ENCODE measurements at regions not wholly inside any gene's neighbourhood (a gene's known extent, or its start where the extent isn't known, plus 50 kb on each side); places are given as distances from the start of the nearest gene placed in this dataset.

- Histone ChIP-seq H3K9me3 (ENCODE audit: control insufficient read depth in 2 of 3, insufficient read depth in 1 of 3, low read length in 3 of 3) (no peaks in the 10 kb centered on the region), H3K36me3 (ENCODE audit: control insufficient read depth in 2 of 3, insufficient read depth in 3 of 3, low read length in 3 of 3) (no peaks in the 10 kb centered on the region), H3K4me1 (ENCODE audit: control insufficient read depth in 2 of 3, insufficient read depth in 2 of 3, low read depth in 1 of 3, low read length in 3 of 3) (no peaks in the 10 kb centered on the region), H3K27ac (ENCODE audit: low read depth in 2 of 2, low read length in 2 of 2) (no peak overlapping the region), H3K27me3 (ENCODE audit: control insufficient read depth, insufficient read depth, low read length) (no peaks in the 10 kb centered on the region), H3K9ac (ENCODE audit: low read length in 3 of 3) (no peak overlapping the region), H3K4me3 (ENCODE audit: low read length in 3 of 3) (peak overlapping the region in 2 of 3 donors; percentile 71 to 77)
- intact Hi-C loops (cut with DNase I) = no loop called here
- peak in 2 of 5 donors; percentile 16 to 69 for DNase-seq
- FAIRE-seq = no peak
- no peak for TF ChIP-seq CTCF (IDR thresholded peaks at IDR 0.05; ENCODE audit: borderline replicate concordance, extremely low read depth, insufficient read depth)
Observed at GRCh38 chr4:32560306-32560705, 1840.1 kb downstream of the PCDH7 start.

DNA sequence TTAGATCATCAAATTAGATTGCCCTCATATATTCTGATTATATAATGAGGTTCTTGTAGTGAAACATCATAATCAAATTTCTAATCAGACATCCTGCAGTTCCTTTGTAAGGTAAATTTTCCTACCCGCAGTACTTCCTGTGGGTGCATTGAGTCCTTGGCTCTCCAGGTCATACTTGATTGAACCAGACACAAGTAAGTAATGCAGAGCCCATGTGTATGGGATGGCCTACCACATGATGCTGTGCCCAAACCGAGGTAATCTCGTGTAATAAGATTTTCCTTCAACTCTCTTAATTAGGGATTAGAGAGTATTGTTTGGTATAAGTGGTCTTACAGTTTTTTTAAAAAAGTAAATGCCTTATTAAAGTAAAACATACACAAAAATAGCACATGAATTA lies 1841.8 kb downstream of the PCDH7 start:
- no peak for TF ChIP-seq CTCF (IDR thresholded peaks at IDR 0.05; ENCODE audit: borderline replicate concordance, extremely low read depth, insufficient read depth)
- FAIRE-seq (no peak), DNase-seq (no peak)
- no peak overlapping the region for H3K4me3 ChIP-seq (ENCODE audit: low read length in 3 of 3)
- no peaks in the 10 kb centered on the region for H3K36me3 ChIP-seq (ENCODE audit: control insufficient read depth in 2 of 3, insufficient read depth in 3 of 3, low read length in 3 of 3)
- intact Hi-C loops (cut with DNase I) = no loop called here
- H3K27me3 ChIP-seq (ENCODE audit: control insufficient read depth, insufficient read depth, low read length) = no peaks in the 10 kb centered on the region
- no peaks in the 10 kb centered on the region for H3K4me1 ChIP-seq (ENCODE audit: control insufficient read depth in 2 of 3, insufficient read depth in 2 of 3, low read depth in 1 of 3, low read length in 3 of 3)
- H3K27ac ChIP-seq (ENCODE audit: low read depth in 2 of 2, low read length in 2 of 2) = no peak overlapping the region
- H3K9me3 ChIP-seq (ENCODE audit: control insufficient read depth in 2 of 3, insufficient read depth in 1 of 3, low read length in 3 of 3) = no peaks in the 10 kb centered on the region
- H3K9ac ChIP-seq (ENCODE audit: low read length in 3 of 3) = no peak overlapping the region

- no peaks in the 10 kb centered on the region for H3K27me3 ChIP-seq (ENCODE audit: control insufficient read depth, insufficient read depth, low read length)
- DNase-seq = no peak
- H3K9ac ChIP-seq (ENCODE audit: low read length in 3 of 3) = no peak overlapping the region
- no peaks in the 10 kb centered on the region for H3K9me3 ChIP-seq (ENCODE audit: control insufficient read depth in 2 of 3, insufficient read depth in 1 of 3, low read length in 3 of 3)
- H3K4me1 ChIP-seq (ENCODE audit: control insufficient read depth in 2 of 3, insufficient read depth in 2 of 3, low read depth in 1 of 3, low read length in 3 of 3) = no peaks in the 10 kb centered on the region
- no peak overlapping the region for H3K4me3 ChIP-seq (ENCODE audit: low read length in 3 of 3)
- no peaks in the 10 kb centered on the region for H3K36me3 ChIP-seq (ENCODE audit: control insufficient read depth in 2 of 3, insufficient read depth in 3 of 3, low read length in 3 of 3)
- no peak overlapping the region for H3K27ac ChIP-seq (ENCODE audit: low read depth in 2 of 2, low read length in 2 of 2)
- TF ChIP-seq CTCF (IDR thresholded peaks at IDR 0.05; ENCODE audit: borderline replicate concordance, extremely low read depth, insufficient read depth) = no peak
- FAIRE-seq = no peak
- intact Hi-C loops (cut with DNase I) = no loop called here
Observed at GRCh38 chr4:32564626-32565025, 1844.5 kb downstream of the PCDH7 start.

DNA sequence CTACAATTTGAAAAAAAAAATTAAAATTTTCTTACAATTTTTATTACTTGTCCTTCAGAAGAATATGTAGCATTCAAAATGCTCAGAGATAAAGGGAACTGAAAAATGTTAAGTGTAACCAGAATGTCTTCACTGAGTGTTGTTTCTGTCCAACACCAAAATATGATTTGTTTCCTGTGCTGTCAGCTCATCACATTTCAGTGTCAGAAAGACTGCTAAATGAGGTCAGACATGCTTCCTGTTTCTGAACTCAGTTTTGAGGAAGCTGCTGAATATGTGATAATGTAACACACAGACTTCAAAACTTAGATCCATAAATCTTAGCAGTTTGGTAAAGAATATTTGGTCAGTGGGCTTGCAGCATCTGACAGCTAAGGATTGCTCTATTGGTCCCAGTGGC lies 1849.7 kb downstream of the PCDH7 start:
- Histone ChIP-seq H3K9ac (ENCODE audit: low read length in 3 of 3) (no peak overlapping the region), H3K36me3 (ENCODE audit: control insufficient read depth in 2 of 3, insufficient read depth in 3 of 3, low read length in 3 of 3) (no peaks in the 10 kb centered on the region), H3K27me3 (ENCODE audit: control insufficient read depth, insufficient read depth, low read length) (no peaks in the 10 kb centered on the region), H3K27ac (ENCODE audit: low read depth in 2 of 2, low read length in 2 of 2) (no peak overlapping the region), H3K9me3 (ENCODE audit: control insufficient read depth in 2 of 3, insufficient read depth in 1 of 3, low read length in 3 of 3) (no peaks in the 10 kb centered on the region), H3K4me1 (ENCODE audit: control insufficient read depth in 2 of 3, insufficient read depth in 2 of 3, low read depth in 1 of 3, low read length in 3 of 3) (no peaks in the 10 kb centered on the region), H3K4me3 (ENCODE audit: low read length in 3 of 3) (no peak overlapping the region)
- FAIRE-seq = no peak
- TF ChIP-seq CTCF (IDR thresholded peaks at IDR 0.05; ENCODE audit: borderline replicate concordance, extremely low read depth, insufficient read depth) = no peak
- intact Hi-C loops (cut with DNase I) = no loop called here
- peak in 1 of 5 donors; percentile 18 for DNase-seq

Measured in kidney (tissue), 13 donors.